Hypothalamus (tissue), 51 donors: ENCODE measurements at regions not wholly inside any gene's neighbourhood (a gene's known extent, or its start where the extent isn't known, plus 50 kb on each side); places are given as distances from the start of the nearest gene placed in this dataset.
"Not testable (repeated sequence)": the region's sequence is repeated elsewhere in the genome, so short reads cannot be mapped to it uniquely, and the experiment has no call there.

Source experiments
- DNase-seq, 51 donors: peaks; one replicate each; lab custom pipeline; 2025; lab: John Stamatoyannopoulos, UW

DNA sequence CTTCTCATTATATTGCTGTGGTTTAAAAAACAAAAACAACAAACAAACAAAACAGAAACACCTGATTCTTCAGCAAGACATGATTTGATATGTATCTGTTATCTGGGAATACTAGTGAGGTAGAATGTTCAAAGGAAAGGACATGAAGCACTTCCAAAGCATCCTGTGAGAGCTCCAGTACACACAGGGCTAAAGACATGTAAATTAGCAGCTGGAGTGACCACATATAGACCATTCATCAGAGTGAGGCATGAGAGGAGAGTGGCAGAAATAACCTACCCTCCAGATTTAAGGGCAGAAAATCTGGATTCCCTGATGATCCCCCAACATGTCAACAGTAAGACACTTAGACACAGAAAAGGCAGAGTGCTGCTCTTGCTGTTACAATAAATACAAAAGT lies 260.5 kb upstream of the CHRM3 start:
- DNase-seq = no peak

DNA sequence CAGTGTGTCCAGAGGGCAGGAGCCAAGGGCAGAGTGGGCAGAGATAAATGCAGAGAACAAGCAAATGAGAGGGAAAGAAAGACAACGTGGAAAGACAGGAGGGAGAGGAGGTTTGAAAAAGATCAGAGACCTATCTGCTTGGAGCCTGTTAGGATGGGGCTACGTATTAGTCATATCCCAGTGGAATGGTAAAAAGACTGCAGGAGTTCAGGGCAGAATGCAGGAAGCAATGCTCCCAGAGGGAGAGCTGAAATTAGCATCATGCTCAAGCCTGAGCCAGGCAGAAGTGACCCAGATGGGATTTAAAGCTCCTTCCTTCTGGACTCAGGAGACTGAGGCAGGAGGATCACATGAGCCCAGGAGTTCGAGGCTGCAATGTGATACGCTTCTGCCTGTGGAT lies 261.3 kb upstream of the CHRM3 start:
- DNase-seq = peak in 1 of 51 donors; percentile 1

DNA sequence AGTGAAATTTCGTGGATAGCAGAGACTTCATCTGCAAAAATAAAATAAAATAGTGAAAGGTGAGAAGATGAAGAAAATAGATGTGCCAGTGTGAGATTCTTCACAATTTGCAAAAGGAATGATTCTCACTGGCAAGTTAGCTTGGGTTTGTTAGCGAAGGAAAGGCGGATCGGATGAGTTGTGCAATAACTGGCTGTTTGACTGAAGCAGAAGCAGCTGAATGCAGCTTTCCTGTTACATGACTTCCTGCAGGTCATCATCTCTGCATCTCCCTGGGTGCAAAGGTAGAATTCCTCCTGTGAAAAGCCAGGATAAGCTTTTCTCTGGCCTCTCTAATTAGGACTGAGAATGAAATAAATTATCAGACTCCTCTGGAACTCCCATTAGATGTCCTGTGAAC lies 263.1 kb upstream of the CHRM3 start:
- no peak for DNase-seq

DNA sequence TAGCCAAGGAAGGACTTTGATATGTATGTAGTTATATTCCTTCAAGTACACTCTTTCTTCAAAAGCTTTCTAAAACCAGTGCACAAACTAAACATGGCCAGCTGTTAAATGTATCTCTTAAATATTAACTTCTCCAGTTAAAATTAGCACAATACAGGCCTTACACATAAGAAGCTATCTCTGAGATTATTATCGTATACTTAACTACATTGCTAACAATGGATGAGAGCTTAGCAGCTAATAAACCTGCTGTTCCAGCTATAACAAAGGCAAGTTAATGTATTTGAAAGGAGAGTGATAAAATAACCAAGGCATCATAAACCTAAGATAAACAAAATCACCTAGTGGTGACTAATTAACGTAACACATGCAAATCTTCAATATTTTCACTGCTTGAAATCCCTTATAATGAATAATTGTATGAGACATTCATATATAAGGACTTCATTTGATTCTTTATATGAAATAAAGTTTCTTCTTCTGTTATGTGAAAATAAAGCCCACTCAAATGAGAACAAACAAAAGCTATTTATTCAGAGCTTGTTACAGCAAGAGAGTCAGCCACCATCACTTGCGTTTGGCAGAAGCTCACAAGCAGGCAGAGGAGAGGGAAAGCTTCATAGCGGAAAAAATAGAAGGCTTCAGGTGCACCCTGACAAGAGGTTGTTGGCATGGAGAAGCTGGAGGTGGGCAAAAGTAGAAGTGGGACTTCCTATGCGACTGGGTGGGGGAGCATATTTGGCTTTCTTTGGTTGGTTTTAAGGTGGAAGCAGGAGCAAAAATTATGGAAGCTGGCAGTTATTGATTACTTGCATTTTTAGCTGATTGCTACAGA lies 274.1 kb upstream of the CHRM3 start:
- peak in 1 of 51 donors; percentile 27 for DNase-seq

DNA sequence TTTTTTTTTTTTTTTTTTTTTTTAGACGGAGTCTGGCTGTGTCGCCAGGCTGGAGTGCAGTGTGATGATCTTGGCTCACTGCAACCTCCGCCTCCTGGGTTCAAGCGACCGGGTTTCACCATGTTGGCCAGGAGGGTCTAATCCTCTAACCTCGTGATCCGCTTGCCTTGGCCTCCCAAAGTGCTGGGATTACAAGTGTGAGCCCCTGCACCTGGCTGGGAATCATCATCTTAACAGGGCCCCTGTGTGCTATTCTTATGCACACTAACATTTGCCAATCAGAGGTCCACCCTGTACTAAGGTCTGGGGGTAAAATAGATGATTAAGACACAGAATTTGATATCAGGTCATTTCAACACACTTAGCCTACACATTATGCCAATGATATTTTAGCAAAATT lies 278.7 kb upstream of the CHRM3 start:
- no peak for DNase-seq

DNA sequence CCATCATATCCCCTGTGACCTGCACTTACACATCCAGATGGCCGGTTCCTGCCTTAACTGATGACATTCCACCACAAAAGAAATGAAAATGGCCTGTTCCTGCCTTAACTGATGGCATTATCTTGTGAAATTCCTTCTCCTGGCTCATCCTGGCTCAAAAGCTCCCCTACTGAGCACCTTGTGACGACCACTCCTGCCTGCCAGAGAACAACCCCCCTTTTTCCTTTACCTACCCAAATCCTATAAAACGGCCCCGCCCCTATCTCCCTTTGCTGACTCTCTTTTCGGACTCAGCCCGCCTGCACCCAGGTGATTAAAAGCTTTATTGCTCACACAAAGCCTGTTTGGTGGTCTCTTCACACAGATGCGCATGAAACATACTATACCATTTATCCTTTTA lies 279.7 kb upstream of the CHRM3 start:
- not testable (repeated sequence) for DNase-seq

DNA sequence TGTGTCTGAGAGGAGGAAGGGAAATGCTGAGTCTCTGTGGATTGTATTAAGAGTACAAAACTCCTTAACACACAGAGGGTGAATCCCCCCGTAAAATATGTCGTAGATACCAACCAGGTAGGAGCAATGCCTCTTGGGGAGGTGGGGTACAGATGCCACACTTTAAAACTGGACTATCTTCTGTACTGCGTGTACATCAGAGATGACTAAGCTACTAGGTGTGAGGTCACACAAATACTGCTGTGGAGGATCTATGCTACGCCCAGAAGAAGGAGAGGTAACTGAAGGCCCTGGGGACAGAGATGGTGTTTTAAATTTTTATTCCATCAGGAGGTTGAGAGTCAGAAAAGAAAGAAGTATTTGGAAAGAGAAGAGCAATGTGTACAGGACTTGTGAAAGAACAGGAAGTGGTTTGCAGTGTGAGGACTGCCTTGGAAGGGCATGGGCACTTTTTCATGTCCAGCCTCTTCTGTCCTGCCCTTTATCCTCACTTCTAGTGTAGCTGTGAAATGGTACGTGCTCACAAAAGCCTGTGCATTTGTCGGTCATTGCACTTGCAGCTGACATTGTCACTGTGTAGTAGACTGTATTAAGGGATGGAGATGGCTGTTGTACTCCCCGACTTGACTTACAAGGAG lies 287.8 kb upstream of the CHRM3 start:
- DNase-seq = no peak

DNA sequence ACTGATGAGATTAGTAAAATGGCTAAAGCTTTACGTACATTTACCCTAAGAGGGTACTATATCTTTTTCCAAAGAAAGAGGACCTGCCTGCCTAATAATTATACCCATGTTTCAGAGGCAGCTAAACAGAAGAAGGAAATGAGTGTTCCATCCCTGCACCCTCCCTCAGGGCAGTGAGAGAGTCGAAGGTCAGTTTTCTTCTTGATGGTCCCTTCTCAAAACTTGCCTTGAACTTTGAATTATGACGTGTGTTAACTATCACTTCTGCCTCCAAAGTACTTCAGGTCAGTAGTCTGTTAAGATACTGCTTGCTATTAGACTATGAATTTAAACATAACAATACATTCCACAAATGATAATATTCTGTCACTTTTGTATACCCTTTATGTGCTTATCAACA lies 294.8 kb upstream of the CHRM3 start:
- no peak for DNase-seq

DNA sequence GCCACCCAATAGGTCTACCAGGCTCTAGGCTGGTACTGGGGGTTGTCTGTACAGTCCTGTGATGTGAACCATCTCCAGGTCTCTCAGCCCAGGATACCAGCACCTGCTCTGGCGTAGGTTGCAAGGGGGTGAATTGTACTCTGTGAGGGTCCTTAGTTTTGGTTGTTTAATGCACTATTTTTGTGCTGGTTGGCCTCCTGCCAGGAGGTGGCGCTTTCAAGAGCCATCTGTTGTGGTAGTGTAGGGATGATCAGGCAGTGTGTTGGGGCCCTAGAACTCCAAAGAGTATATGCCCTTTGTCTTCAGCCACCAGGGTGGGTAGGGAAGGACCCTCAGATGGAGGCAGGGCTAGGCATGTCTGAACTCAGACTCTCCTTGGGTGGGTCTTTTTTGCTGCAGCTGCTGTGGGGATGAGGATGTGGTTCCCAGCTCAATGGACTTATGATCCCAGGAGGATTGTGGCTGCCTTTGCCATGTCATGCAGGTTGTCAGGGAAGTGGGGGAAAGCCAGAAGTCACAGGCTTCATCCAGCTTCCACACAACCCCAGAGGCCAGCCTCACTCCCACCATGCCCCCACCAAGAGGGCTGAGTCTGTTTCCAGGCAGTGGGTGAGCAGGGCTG lies 301.8 kb upstream of the CHRM3 start:
- DNase-seq = no peak

DNA sequence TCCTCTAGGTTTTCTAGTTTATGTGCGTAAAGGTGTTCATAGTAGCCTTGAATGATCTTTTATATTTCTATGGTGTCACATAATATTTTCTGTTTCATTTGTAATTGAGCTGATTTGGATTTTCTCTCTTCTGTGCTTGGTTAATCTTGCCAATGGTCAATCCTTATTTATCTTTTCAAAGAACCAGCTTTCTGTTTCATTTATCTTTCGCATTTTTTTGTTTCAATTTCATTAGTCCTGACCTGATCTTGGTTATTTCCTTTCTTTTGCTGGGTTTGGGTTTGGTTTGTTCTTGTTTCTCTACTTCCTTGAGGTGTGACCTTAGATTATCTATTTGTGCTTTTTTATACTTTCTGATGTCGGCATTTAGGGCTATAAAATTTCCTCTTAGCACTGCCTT lies 304.4 kb upstream of the CHRM3 start:
- not testable (repeated sequence) for DNase-seq

DNA sequence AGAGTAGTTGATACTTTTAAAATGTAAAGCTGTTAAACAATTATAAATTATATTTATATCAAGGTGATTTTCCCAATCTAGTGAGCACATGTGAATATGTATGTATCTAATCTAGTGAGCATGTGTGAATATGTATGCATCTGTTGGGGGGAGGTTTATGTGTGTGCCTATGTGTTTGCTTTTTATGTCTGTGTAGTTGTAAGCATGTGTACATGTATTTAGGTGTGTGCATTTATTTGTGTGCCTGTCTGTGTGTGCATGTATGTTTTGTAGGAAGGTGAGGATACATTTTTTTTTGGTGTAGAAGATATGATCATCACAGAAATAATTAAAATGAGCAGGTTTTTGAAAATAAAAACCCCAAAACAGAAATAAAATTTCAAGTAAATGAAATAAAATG lies 318.9 kb upstream of the CHRM3 start:
- no peak for DNase-seq

DNA sequence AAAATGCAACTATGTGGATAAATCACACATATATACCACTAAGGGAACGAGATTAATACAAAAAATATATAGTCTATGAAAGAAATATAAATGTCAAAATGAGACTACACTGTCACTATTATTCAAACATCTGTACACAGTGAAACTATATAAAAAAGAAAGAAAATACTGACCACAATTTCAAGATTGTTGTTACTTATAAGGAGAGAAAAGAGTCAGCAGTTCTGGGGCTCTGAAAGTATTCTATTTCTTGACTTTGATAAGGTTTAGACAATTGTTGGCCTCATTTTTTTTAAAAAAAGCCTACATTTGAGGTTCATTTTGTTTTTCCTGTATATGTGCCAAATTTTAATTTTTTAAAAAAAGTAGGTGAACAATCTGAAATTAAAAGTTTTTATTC lies 319.3 kb upstream of the CHRM3 start:
- no peak for DNase-seq

DNA sequence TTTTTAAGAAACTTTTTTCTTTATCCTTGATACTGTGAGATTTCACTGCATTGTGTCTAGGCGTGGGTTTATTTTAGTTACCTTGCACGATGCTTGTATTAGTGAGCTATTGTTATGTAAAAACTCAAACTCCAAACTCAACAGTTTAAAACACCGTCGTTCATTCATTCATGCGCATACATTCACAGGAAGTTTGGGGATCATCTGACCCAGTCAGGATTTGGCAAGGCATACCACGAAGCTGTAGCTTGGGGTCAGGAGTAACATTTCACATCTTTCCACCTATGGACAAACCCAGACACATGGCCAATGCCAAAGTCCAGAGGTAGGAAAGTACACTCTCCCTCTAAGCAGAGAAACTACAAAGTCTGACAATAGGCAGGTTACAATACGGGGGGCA lies 324.6 kb upstream of the CHRM3 start:
- no peak for DNase-seq

DNA sequence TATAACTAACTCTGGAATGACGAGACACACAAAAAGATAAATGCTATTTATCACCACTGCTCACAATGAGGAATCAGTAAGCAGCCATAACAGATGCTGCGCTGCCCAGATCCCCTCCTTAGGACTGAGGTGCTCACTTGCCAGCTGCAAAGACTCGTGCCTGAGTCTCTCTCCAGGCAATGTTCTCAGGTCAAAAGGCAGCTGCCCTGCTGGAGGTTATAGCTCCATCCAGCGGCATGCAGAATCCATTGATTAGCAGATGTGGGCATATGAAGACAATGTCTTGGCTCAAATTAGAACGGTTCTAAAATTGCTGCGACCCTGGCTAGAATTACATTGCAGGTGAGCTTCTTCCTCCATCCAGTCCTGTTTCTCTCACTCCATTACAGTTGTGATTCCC lies 328.2 kb upstream of the CHRM3 start:
- DNase-seq = no peak

DNA sequence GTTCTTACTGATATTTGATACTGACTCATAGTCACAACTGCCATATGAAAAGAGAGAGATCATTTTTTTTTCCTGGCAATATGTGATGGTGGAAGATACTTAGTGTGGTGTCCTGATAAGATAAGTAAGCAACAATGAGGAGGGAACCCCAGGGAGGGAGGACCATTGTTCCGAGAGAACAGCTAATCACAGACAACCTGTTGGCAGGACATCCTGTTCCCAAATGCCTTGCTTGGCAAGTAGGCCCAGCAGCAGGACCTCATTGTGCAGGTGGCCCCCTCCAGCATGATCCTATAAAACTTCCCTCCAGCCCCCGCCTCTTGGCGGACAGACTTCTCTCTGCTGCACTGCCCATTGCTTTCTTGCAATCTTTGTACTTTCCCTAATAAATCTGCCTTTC lies 329.4 kb upstream of the CHRM3 start:
- DNase-seq = no peak

DNA sequence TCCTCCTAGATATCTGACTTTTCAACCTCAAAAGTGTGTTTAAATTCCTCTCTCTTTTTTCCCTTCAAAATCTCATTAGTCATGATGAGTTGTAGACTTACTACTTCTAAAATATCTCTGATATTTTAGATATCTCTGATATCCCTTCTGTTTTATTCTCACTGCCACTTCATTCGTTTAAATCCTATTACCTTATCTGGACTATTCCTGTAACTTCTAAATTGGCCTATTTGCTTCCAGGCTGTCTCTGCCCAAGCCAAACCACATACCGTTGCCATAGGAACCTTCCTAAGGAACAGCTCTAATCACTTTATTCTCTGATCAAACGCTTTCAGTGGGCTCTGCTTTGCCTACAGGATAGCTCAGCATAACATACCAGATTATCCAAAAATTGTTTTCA lies 333.1 kb upstream of the CHRM3 start:
- no peak for DNase-seq

DNA sequence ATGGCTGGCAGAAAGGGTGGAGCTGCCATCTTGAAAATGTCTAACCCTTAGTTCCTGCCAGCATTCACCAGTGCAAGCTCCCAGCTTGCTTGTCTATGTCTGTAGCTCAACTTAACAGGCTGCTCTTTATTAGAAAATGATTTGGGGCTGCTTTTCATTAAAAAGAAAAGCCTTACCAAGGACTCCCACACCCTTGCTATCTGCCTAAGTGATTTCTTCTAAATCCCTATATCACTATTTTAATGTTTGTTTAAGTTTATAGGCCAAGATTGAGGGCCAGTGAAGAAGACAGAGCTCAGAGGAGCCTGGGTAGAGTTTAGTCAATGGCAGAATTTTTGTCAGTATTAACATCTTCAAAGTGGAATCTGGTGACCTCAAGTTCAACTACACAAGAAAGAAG lies 336.8 kb upstream of the CHRM3 start:
- no peak for DNase-seq

DNA sequence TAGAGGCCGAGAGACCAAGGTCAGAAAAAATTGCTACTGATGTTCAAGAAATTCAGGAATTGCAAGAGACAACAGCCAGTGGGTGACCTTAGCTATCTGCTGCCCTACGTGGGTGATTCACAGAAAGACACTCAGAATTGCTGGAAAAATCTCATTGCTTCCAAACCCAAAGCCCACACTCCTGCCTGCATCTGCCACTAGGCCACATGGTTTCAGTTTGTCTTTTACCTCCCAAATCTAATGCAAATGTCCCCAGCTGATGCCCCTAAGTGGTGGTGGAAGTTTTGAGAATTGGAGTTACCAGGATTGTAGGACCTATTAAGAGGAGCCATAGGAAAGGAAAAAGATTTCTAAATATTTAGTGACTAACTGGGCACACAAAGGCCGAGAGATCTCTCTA lies 341.5 kb upstream of the CHRM3 start:
- no peak for DNase-seq

DNA sequence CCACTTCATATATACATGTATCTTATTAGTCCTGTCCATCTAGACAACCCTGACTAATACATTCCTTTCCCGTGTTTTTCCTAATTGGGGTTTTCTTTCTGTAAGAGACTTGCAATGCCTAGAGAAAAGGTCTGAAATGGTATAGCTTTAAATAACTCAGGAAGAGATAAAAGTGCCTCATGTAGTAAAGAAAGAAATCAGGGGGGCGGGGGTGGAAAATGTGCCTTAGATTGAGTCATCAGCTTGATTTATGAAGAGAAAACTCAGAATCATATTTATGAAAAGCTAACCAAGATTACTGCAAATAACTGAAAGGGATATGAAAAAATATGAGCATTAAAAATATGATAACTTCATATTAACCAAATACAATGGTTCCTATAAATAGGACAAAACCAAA lies 345.8 kb upstream of the CHRM3 start:
- DNase-seq = peak in 2 of 51 donors; percentile 1 to 14

DNA sequence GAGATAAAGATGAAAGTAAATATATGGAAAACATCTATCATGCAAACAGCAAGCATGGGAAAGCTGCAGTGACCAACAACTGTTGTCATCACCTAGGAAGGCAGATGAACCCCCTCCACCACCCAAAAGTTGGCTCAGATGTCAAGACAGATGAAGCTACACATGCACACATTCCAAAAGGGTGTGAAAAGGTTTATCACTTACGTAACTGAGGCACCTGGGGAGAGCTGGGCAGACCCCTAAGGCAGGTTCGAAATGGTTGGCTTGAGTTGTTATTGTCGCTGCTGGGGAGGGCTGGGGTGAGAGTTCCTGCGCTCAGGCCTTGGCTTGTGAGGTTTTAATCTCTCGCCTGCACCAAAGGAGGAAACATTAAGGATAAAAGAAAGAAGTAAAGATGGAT lies 355.1 kb upstream of the CHRM3 start:
- no peak for DNase-seq

DNA sequence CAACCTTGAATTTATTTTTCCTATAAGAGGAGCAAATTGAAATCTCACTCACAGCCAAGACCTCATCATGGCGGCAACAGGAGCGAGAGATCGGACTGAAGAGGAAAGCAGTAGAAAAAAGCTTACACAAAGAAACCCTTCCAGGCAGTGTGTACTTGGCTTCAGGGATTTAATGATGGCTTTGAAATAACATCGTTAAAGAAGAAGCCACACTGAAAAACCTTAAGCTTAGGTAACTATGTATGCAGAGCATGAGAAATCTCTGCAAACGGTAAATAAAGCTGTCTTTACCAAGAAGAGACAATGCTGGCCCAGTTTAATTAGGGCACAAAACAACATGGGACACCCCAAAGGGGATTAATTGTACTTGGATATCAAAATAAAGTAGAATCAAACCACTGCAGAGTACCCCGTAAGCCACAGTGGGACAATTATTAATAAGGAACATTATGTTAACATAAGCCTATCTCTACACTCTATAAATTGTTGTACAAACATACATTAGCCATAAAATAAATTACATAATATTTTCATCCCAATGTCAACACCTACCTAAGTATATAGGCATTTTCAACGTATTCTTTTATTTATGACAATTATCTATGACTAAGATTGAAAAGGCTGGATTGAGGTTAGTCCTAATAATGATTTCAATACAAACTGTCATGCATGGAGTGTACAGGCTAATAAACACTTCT lies 360.2 kb upstream of the CHRM3 start:
- no peak for DNase-seq
